Fibroblast of mammary gland (primary cell): ENCODE measurements at regions not wholly inside any gene's neighbourhood (a gene's known extent, or its start where the extent isn't known, plus 50 kb on each side); places are given as distances from the start of the nearest gene placed in this dataset.

Experiments
- DNase-seq: peaks from one replicate; pipeline ENCODE4 v3.0.0-alpha.2; 2010; ENCODE audit warnings: low read depth
- H3K4me3 ChIP-seq: 2 replicates; pipeline ENCODE4 v1.5.1; 2011; ENCODE audit warnings: low read depth, mild to moderate bottlenecking, low read length, moderate library complexity; ENCODE audit not compliant: control insufficient read depth
- TF ChIP-seq, protein P1 (sequence below): conservative IDR thresholded peaks from 2 replicates; pipeline ENCODE4 v1.5.1; 2011; ENCODE audit warnings: low read depth, low read length, inconsistent platforms; ENCODE audit not compliant: control insufficient read depth, insufficient read depth

DNA sequence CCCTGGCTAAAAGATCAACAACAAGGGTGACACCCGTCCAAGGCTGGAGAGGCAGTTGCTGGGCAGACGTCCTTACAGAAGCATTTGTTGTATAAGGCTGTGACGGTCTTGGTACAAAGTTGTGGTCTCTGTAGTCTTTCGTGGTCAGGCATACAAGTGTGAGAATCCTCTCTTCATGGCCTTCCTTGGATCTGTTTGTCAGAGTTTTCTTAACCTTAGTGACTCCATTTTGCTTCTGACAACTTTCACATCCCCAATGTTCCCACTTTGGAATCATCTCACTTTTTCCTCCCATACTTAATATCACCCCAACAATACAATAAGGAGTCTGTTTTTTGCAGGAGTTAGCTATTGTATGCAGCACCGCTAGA lies 72.7 kb upstream of the ZCCHC2 start:
- H3K4me3 ChIP-seq: no peak overlapping the region
- TF ChIP-seq, protein P1, sequence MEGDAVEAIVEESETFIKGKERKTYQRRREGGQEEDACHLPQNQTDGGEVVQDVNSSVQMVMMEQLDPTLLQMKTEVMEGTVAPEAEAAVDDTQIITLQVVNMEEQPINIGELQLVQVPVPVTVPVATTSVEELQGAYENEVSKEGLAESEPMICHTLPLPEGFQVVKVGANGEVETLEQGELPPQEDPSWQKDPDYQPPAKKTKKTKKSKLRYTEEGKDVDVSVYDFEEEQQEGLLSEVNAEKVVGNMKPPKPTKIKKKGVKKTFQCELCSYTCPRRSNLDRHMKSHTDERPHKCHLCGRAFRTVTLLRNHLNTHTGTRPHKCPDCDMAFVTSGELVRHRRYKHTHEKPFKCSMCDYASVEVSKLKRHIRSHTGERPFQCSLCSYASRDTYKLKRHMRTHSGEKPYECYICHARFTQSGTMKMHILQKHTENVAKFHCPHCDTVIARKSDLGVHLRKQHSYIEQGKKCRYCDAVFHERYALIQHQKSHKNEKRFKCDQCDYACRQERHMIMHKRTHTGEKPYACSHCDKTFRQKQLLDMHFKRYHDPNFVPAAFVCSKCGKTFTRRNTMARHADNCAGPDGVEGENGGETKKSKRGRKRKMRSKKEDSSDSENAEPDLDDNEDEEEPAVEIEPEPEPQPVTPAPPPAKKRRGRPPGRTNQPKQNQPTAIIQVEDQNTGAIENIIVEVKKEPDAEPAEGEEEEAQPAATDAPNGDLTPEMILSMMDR: no peak
- no peak for DNase-seq

DNA sequence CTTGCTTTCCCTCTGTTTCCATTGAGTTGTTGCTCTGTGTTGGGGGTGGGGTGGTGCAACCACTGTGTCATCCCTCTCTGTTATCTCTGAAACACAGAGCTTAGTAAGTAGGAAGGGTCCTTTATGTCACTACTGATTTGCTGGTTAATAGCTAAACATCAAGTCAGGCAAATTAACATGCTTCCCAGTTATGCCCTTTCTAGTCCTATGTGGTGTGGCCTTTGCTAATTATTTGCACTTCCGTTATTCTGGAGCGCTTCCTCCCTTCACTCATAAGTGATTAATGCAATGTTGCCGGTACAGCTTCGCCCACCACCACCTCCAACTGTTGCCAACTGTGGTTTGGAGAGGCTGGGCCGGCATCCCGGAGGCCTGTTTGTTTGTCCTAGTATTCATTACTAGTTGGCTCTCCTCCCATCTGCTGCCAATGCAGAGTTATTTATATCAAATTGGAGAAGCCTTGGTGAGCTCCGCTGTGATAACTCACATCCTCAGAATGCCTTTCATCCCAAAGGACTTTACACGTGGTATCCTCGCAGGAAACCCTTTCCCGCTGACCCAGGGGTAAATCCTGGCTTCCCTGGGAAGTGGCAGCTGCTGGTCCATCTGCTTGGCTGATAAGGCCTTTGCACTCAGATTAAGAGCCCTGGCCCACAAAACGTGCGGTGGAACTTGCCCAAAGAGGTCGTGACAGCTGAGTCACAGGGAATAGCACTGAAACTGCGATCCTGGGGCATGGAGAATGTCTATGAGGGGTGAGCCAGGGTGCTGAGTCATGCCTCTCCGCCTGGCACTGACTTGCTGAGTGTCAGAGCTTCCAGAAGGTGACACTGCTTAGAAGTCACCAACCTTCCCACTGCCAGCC lies 72.0 kb upstream of the ZCCHC2 start:
- TF ChIP-seq, protein P1: no peak
- DNase-seq: peak; percentile 81
- H3K4me3 ChIP-seq: no peak overlapping the region

DNA sequence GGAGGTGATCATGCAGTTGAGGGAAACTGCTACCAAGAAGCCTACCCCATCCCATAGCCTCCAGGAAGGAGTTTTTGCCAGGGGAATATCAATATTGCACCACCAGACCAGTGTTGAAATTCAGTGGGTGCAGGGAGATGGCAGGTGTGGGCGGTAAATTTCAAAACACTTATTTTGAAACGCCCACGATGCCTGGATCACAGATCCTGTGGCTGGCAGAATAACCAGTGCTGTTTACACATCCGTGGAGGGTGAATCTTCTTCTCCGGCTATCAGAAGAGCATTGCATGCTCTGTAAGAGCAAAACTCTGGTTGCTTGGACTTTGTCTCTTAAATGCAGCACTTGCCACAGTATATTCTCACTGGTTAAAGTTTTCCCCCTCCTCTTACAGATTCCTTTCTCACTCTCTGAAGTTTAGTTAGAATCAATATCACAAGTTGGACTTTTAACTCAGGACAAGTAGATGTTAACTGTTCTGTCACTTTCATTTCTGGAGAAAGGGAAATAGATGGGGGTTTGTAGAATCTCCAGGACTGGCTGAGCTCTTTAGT lies 70.5 kb upstream of the ZCCHC2 start:
- peak; percentile 67 for DNase-seq
- no peak overlapping the region for H3K4me3 ChIP-seq
- TF ChIP-seq, protein P1: no peak

DNA sequence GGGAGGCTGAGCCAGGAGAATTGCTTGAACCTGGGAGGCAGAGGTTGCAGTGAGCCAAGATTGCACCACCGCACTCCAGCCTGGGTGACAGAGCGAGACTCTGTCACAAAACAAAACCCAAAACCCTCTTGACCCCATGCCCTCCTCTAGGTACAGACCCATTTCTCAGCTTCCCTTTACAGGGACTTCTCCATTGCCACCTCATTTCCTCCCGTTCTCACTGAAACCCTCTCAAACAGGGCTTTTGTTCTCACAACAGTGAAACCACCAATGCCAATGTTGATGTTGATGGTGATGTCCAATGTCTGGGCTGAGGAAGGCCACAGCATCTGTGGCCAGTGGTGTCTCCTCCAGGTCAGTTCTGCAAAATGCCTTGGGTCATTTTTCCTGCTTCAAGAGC lies 69.0 kb upstream of the ZCCHC2 start:
- TF ChIP-seq, protein P1: no peak
- DNase-seq: no peak

DNA sequence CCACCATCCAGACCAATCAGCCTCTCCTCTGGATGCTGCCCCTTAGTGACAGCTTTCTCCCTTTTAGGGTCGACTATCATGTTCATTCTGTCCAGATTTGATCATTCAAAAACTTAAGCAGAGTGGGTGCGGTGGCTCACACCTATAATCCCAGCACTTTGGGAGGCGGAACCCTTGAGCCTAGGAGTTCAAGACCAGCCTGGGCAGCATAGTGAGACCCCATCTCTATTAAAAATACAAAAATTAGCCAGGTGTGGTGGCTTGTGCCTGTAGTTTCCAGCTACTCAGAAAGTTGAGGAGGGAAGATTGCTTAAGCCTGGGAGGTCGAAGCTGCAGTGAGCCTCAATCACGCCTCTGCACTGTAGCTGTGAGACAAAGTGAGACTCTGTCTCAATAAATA lies 68.3 kb upstream of the ZCCHC2 start:
- TF ChIP-seq, protein P1: no peak
- H3K4me3 ChIP-seq: no peak overlapping the region
- DNase-seq: no peak

More for the DNA sequence above, 69.0 kb upstream of the ZCCHC2 start:
- no peak overlapping the region for H3K4me3 ChIP-seq

DNA sequence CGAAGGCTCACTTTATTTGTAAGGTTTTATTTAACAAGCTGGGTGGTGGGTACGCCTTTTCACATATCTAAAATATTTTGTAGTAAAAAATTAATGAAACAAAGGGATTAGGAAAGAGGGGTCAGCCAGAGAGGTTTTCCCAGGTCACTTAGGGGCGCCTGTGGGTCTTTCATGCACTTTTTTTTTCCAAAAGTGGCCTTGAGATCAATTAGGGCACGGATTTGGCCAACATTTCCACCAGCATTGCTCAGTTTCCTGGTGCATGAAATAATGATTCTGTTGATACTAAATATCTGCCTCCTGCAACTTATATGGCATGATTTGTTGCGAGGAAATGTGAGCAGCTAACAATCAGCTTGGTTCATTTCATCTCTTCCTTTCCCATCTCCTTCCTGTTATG lies 67.6 kb upstream of the ZCCHC2 start:
- TF ChIP-seq, protein P1: no peak
- no peak for DNase-seq
- H3K4me3 ChIP-seq: no peak overlapping the region

DNA sequence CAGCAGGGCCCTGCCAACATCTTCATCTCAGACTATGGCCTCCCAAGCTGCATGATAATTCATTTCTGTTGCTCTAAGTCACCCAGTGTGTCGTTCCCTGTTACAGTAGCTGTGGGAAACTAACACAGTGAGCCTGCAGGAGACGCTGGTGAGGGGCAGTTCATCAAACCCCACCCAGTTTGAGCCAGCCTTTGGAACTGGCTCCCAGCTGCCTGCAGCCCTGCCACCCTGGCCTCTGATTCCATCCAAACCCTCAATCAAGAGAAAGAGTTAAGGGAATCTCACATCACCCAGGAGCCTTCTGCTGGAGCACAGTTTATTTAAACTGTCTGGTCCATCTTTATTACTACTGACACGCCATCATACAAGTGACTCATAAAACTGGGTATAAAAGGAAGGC lies 64.9 kb upstream of the ZCCHC2 start:
- DNase-seq: no peak
- TF ChIP-seq, protein P1: no peak
- H3K4me3 ChIP-seq: no peak overlapping the region
